ENCODE measurements at regions not wholly inside any gene's neighbourhood (a gene's known extent, or its start where the extent isn't known, plus 50 kb on each side); places are given as distances from the start of the nearest gene placed in this dataset.

DNA sequence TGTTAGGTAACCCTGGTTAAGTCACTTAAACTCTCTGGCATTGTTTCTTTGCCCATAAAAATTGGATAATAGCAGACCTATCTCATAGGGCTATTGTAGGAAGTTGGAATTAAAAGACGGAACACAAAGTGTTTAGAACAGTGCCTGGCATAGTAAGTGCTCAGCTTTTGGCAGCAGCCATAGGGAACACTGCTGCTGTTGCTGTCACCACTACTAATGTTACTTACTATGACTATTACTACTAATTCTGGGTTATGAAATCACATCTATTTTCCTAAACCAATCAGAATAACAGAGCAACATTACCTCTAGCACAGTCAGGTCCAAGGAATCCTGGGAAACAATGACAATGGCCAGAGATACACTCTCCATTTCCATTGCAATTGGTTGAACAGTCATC lies 300.0 kb downstream of the SH2D1A start:
- TF ChIP-seq, protein P1, sequence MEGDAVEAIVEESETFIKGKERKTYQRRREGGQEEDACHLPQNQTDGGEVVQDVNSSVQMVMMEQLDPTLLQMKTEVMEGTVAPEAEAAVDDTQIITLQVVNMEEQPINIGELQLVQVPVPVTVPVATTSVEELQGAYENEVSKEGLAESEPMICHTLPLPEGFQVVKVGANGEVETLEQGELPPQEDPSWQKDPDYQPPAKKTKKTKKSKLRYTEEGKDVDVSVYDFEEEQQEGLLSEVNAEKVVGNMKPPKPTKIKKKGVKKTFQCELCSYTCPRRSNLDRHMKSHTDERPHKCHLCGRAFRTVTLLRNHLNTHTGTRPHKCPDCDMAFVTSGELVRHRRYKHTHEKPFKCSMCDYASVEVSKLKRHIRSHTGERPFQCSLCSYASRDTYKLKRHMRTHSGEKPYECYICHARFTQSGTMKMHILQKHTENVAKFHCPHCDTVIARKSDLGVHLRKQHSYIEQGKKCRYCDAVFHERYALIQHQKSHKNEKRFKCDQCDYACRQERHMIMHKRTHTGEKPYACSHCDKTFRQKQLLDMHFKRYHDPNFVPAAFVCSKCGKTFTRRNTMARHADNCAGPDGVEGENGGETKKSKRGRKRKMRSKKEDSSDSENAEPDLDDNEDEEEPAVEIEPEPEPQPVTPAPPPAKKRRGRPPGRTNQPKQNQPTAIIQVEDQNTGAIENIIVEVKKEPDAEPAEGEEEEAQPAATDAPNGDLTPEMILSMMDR (IDR thresholded peaks at IDR 0.05): no peak
- no peak for TF ChIP-seq POLR2A (IDR thresholded peaks at IDR 0.05)
- H3K36me3 ChIP-seq (replicated peaks in 1 of 2): no peaks in the 10 kb centered on the region
- H3K27ac ChIP-seq: no peak overlapping the region
- H3K4me3 ChIP-seq: no peak overlapping the region
- no peaks in the 10 kb centered on the region for H3K9me3 ChIP-seq (replicated peaks in 1 of 3)
- DNase-seq: no peak
- H3K4me1 ChIP-seq (replicated peaks in 1 of 2): no peaks in the 10 kb centered on the region
- WGBS, 4 donors: 55 to 93% (median 64%) methylated on average over 1 of the region's 1 CpG
- intact Hi-C loops (cut with DNase I): no loop called here
- no peaks in the 10 kb centered on the region for H3K27me3 ChIP-seq

DNA sequence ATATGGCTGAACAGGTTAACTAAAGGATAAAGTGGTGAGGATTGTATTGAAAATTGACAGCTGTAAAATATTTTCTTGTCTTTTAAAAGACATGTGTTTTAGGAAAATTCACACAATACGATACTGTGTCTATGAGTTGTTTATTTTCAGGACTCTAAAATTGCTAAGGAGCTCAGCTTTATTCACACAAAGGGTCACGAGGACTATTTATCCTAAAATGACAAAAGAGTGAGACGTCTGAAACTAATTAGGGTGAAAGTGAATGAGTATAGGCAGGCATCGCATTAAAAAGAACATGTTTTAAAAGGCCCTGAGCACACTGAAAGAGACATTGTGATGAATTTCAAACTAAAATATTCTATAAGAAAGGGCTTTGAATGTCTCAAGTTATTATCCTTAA lies 304.7 kb downstream of the SH2D1A start:
- H3K36me3 ChIP-seq (replicated peaks in 1 of 2): no peaks in the 10 kb centered on the region
- intact Hi-C loops (cut with DNase I): no loop called here
- WGBS, 4 donors: 50 to 66% (median 59%) methylated on average over 4 of the region's 4 CpGs
- DNase-seq: no peak
- H3K9me3 ChIP-seq (replicated peaks in 1 of 3): no peaks in the 10 kb centered on the region
- no peak overlapping the region for H3K4me3 ChIP-seq
- TF ChIP-seq, protein P1 (IDR thresholded peaks at IDR 0.05): no peak
- no peak for TF ChIP-seq POLR2A (IDR thresholded peaks at IDR 0.05)
- H3K27ac ChIP-seq: no peak overlapping the region
- H3K27me3 ChIP-seq: peaks cover 4% of the 10 kb centered on the region
- H3K4me1 ChIP-seq (replicated peaks in 1 of 2): no peaks in the 10 kb centered on the region

DNA sequence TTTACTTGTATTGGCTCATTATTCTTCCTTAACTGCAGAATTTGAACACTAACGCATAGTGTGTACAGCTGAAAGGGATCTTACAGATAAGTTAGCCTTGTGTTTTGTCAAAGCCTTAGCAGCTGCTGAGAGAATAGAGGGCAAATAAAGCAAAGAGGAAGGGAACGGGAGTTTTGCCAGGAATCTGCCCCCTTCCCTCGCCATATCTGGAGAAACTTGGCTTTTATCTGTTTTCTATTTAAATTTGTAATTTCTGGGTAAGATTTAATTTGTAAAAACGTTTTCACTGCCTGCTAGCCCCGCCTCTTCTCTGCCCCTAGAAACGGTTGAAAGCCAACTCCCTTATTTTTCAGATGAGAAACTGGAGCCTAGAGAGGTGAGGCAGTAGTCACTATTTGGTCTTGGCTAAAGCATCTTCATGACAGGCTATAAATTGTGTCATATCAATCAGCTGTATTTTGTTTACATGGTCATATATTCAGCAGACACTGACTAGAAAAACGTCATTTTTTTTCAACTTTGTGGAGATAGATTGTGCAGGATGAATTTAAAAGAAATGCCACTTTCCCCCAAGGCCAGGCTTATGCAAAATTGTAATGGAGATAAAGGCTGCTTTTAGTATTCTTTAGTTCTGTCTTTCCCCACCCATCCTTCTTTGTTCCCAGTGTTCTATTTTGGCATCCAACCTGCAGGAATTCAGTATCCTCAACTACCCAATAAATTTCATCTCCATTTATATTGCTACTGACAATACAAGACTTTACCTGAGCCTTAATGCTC lies 319.4 kb downstream of the SH2D1A start:
- Histone ChIP-seq H3K36me3 (replicated peaks in 1 of 2) (no peaks in the 10 kb centered on the region), H3K4me3 (no peak overlapping the region), H3K9me3 (replicated peaks in 1 of 3) (no peaks in the 10 kb centered on the region), H3K27ac (no peak overlapping the region), H3K27me3 (no peaks in the 10 kb centered on the region), H3K4me1 (replicated peaks in 1 of 2) (no peaks in the 10 kb centered on the region)
- intact Hi-C loops (cut with DNase I): no loop called here
- TF ChIP-seq, protein P1 (IDR thresholded peaks at IDR 0.05): no peak
- TF ChIP-seq POLR2A (IDR thresholded peaks at IDR 0.05): no peak
- 28 to 39% (median 34%) methylated on average over 7 of the region's 7 CpGs for WGBS, 4 donors
- no peak for DNase-seq

DNA sequence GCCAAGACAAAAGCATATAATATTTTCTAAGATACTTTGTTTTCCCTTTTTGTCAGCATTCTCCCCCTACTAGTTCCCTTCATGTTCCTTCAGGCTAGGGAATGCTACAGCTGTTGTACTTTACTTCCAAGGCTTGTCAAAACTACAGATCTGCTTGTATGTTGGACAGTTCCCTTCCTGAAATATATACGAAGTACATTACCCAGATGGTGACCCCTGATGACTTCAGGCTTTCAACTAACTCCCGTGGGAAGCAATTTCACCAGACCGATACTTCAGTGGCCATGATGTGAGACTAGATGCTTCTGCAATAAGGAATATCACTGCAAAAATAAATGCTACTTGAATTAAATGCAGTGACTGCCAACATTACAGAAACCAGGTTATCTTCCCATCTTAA lies 332.8 kb downstream of the SH2D1A start:
- 19 to 37% (median 30%) methylated on average over 3 of the region's 3 CpGs for WGBS, 4 donors
- H3K4me3 ChIP-seq: no peak overlapping the region
- no peaks in the 10 kb centered on the region for H3K4me1 ChIP-seq (replicated peaks in 1 of 2)
- DNase-seq: no peak
- no peak for TF ChIP-seq POLR2A (IDR thresholded peaks at IDR 0.05)
- TF ChIP-seq, protein P1 (IDR thresholded peaks at IDR 0.05): no peak
- H3K36me3 ChIP-seq (replicated peaks in 1 of 2): no peaks in the 10 kb centered on the region
- no peaks in the 10 kb centered on the region for H3K27me3 ChIP-seq
- H3K27ac ChIP-seq: no peak overlapping the region
- no peaks in the 10 kb centered on the region for H3K9me3 ChIP-seq (replicated peaks in 1 of 3)
- intact Hi-C loops (cut with DNase I): no loop called here

All from adrenal gland (tissue), 9 donors.